Endodermal cell (in vitro differentiated cells): ENCODE measurements at regions not wholly inside any gene's neighbourhood (a gene's known extent, or its start where the extent isn't known, plus 50 kb on each side); places are given as distances from the start of the nearest gene placed in this dataset.

Experiments used
- DNase-seq: peaks from one replicate; pipeline ENCODE4 v3.0.0-alpha.2; 2017
- H3K27ac ChIP-seq: 2 replicates; pipeline ENCODE4 v1.5.1; 2013; ENCODE audit warnings: mild to moderate bottlenecking, low read depth, low read length, moderate library complexity
- H3K27me3 ChIP-seq: 2 replicates; pipeline ENCODE4 v1.6.1; 2013; ENCODE audit warnings: mild to moderate bottlenecking, low read length, moderate library complexity; ENCODE audit not compliant: insufficient read depth, control insufficient read depth, poor library complexity, severe bottlenecking
- H3K36me3 ChIP-seq: 2 replicates; pipeline ENCODE4 v1.7.0; 2013; ENCODE audit warnings: mild to moderate bottlenecking, low read length, moderate library complexity; ENCODE audit not compliant: control insufficient read depth, insufficient read depth
- H3K4me1 ChIP-seq: one replicate; pipeline ENCODE4 v1.7.0; 2013; ENCODE audit warnings: low read length; ENCODE audit not compliant: control insufficient read depth, insufficient read depth
- H3K4me3 ChIP-seq: 2 replicates; pipeline ENCODE4 v1.5.1; 2013; ENCODE audit warnings: mild to moderate bottlenecking, low read length, moderate library complexity
- H3K9ac ChIP-seq: 2 replicates; pipeline ENCODE4 v1.6.1; 2013; ENCODE audit warnings: mild to moderate bottlenecking, low read length, moderate library complexity; ENCODE audit not compliant: poor library complexity, severe bottlenecking; ENCODE audit errors: extremely low read depth
- H3K9me3 ChIP-seq: 2 replicates; pipeline ENCODE4 v1.6.1; 2013; ENCODE audit warnings: mild to moderate bottlenecking, low read length, moderate library complexity; ENCODE audit not compliant: control insufficient read depth
- H3K27ac Mint-ChIP-seq: 2 replicates; pipeline ENCODE4 v1.8.0; 2020; ENCODE audit warnings: mixed read lengths
- H3K27me3 Mint-ChIP-seq: 2 replicates; pipeline ENCODE4 v1.8.0; 2021; ENCODE audit warnings: mild to moderate bottlenecking, mixed read lengths; ENCODE audit not compliant: insufficient read depth
- H3K36me3 Mint-ChIP-seq: 2 replicates; pipeline ENCODE4 v1.8.0; 2020; ENCODE audit warnings: low read depth, mixed read lengths
- H3K4me1 Mint-ChIP-seq: 2 replicates; pipeline ENCODE4 v1.8.0; 2020; ENCODE audit warnings: mixed read lengths
- H3K4me3 Mint-ChIP-seq: 2 replicates; pipeline ENCODE4 v1.8.0; 2020; ENCODE audit warnings: mild to moderate bottlenecking, moderate library complexity, mixed read lengths
- H3K9me3 Mint-ChIP-seq: 2 replicates; pipeline ENCODE4 v1.8.0; 2020; ENCODE audit warnings: mild to moderate bottlenecking, mixed read lengths
- CTCF ChIP-seq: fragments of 200-600 bp; sonication (generic); conservative IDR thresholded peaks from 2 replicates; pipeline ENCODE4 v1.5.0; 2021; ENCODE audit warnings: antibody characterized with exemption, mild to moderate bottlenecking
- WGBS, 2 experiments: methylation state at CpG; one replicate each; pipeline versions ENCODE4 v1.1.5 to v1.1.7; 2013; ENCODE audit warnings: missing lambda C conversion rate in 2 of 2, mixed read lengths in 1 of 2; ENCODE audit not compliant: insufficient coverage in 1 of 2, insufficient read length in 1 of 2; 5-methylcytosine and 5-hydroxymethylcytosine counted together

- no peak for TF ChIP-seq CTCF
- no peak overlapping the region for H3K27ac Mint-ChIP-seq
- H3K4me3 Mint-ChIP-seq, result no peak overlapping the region
- WGBS, 2 experiments, result 92 to 98% methylated on average over 5 to 6 of the region's 6 CpGs
- Histone ChIP-seq H3K27ac (no peak overlapping the region), H3K9me3 (no peaks in the 10 kb centered on the region), H3K4me1 (no peaks in the 10 kb centered on the region), H3K36me3 (no peaks in the 10 kb centered on the region), H3K4me3 (no peak overlapping the region), H3K27me3 (no peaks in the 10 kb centered on the region), H3K9ac (no peak overlapping the region)
- H3K36me3 Mint-ChIP-seq, result no peaks in the 10 kb centered on the region
- peaks cover under 1% of the 10 kb centered on the region for H3K4me1 Mint-ChIP-seq
- H3K9me3 Mint-ChIP-seq, result no peaks in the 10 kb centered on the region
- peaks cover 4% of the 10 kb centered on the region for H3K27me3 Mint-ChIP-seq
- DNase-seq, result no peak
Observed at GRCh38 chr14:34038358-34039057, 87.6 kb upstream of the EGLN3 start.

GRCh38 chr14:34036319-34036766 is 85.5 kb upstream of the EGLN3 start:
- no peaks in the 10 kb centered on the region for H3K27me3 ChIP-seq
- H3K36me3 ChIP-seq, result no peaks in the 10 kb centered on the region
- Mint-ChIP-seq H3K4me1 (no peaks in the 10 kb centered on the region), H3K27ac (no peak overlapping the region), H3K9me3 (no peaks in the 10 kb centered on the region), H3K4me3 (no peak overlapping the region), H3K36me3 (no peaks in the 10 kb centered on the region), H3K27me3 (peaks cover 8% of the 10 kb centered on the region)
- 98 to 100% methylated on average over 2 of the region's 2 CpGs for WGBS, 2 experiments
- H3K4me3 ChIP-seq, result no peak overlapping the region
- H3K9ac ChIP-seq, result no peak overlapping the region
- no peak overlapping the region for H3K27ac ChIP-seq
- no peak for TF ChIP-seq CTCF
- DNase-seq, result no peak
- H3K9me3 ChIP-seq, result no peaks in the 10 kb centered on the region
- H3K4me1 ChIP-seq, result no peaks in the 10 kb centered on the region

GRCh38 chr14:34035934-34036250 is 85.0 kb upstream of the EGLN3 start:
- 94 to 100% methylated on average over 1 of the region's 1 CpG for WGBS, 2 experiments
- Mint-ChIP-seq H3K36me3 (no peaks in the 10 kb centered on the region), H3K9me3 (no peaks in the 10 kb centered on the region), H3K4me3 (no peak overlapping the region), H3K27me3 (peaks cover 8% of the 10 kb centered on the region), H3K4me1 (no peaks in the 10 kb centered on the region), H3K27ac (no peak overlapping the region)
- TF ChIP-seq CTCF, result no peak
- H3K27ac ChIP-seq, result no peak overlapping the region
- H3K4me3 ChIP-seq, result no peak overlapping the region
- H3K27me3 ChIP-seq, result no peaks in the 10 kb centered on the region
- H3K9me3 ChIP-seq, result no peaks in the 10 kb centered on the region
- no peak overlapping the region for H3K9ac ChIP-seq
- H3K4me1 ChIP-seq, result no peaks in the 10 kb centered on the region
- no peak for DNase-seq
- H3K36me3 ChIP-seq, result no peaks in the 10 kb centered on the region
